GM23248 (cell line): ENCODE measurements at regions not wholly inside any gene's neighbourhood (a gene's known extent, or its start where the extent isn't known, plus 50 kb on each side); places are given as distances from the start of the nearest gene placed in this dataset.

Experiments
- EZH2 ChIP-seq: fragments of 200-600 bp; sonication (generic); IDR thresholded peaks from 2 replicates; pipeline ENCODE4 v1.6.1; 2018; ENCODE audit warnings: antibody characterized with exemption, mild to moderate bottlenecking; ENCODE audit not compliant: insufficient read depth, poor library complexity, severe bottlenecking
- EZH2phosphoT487 ChIP-seq: fragments of 200-600 bp; sonication (generic); IDR thresholded peaks from 2 replicates; pipeline ENCODE4 v1.6.1; 2018; ENCODE audit warnings: antibody characterized with exemption, moderate library complexity, mild to moderate bottlenecking, low read depth; ENCODE audit not compliant: insufficient read depth

DNA sequence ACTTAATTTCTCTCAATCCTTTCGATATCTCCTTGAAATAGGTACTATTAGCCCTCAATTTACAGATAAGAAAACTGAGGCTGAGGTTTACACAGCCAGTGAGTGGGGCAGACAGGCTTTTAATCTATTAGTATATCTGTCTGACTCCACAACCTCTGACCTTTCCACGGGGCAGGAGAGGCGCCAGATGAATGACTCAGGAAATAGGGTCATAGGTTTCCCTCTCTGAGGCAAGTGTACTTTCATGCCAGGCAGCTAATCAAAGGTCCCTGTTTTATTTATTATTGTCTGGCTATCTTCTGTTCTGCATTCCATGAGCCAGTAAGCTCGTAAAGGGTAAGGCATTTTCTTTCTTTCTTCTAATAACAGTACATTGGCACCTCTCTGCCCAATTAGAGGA is 79.6 kb upstream of the KLF4 start:
- TF ChIP-seq EZH2 (no peak), EZH2phosphoT487 (no peak)
